ENCODE measurements at regions not wholly inside any gene's neighbourhood (a gene's known extent, or its start where the extent isn't known, plus 50 kb on each side); places are given as distances from the start of the nearest gene placed in this dataset.

GRCh38 chr11:81895258-81895657 lies 838.4 kb downstream of the FAM181B start:
- CTCF ChIA-PET: no interaction called here
- no peaks in the 10 kb centered on the region for H4K20me1 ChIP-seq (ENCODE audit: insufficient read depth, low read length)
- no peak overlapping the region for H3K4me3 ChIP-seq (ENCODE audit: insufficient read depth, low read depth, low read length)
- in situ Hi-C loops (cut with MboI; ENCODE audit: low sequenced_read_pairs): no loop called here
- H3K56ac ChIP-seq (ENCODE audit: extremely low read depth, insufficient read depth, low read length): no peak overlapping the region
- no peak overlapping the region for H4K5ac ChIP-seq (ENCODE audit: low read depth, low read length)
- no peak overlapping the region for H4K91ac ChIP-seq (ENCODE audit: insufficient read depth, low read depth, low read length)
- H3K4me2 ChIP-seq (ENCODE audit: low read depth, low read length): no peak overlapping the region
- H3K9me1 ChIP-seq (ENCODE audit: insufficient read depth, low read length): no peaks in the 10 kb centered on the region
- no peak for ATAC-seq (ENCODE audit: low read depth)
- BruUV-seq (replicated peaks): no TSS peak
- H4K8ac ChIP-seq (ENCODE audit: low read depth in 2 of 2, low read length in 2 of 2): no peak overlapping the region
- no peak overlapping the region for H2BK15ac ChIP-seq (ENCODE audit: low read depth, low read length)
- no peaks in the 10 kb centered on the region for H3K27me3 ChIP-seq (ENCODE audit: control insufficient read depth, insufficient read depth, low read length)
- H3K36me3 ChIP-seq (ENCODE audit: control insufficient read depth, insufficient read depth, low read length): no peaks in the 10 kb centered on the region
- H3K27ac ChIP-seq (ENCODE audit: insufficient read depth, low read length): no peak overlapping the region
- H3K4ac ChIP-seq (ENCODE audit: low read depth, low read length): no peak overlapping the region
- H2AFZ ChIP-seq (replicated peaks; ENCODE audit: low read length, poor library complexity): no peak overlapping the region
- H3K9ac ChIP-seq (ENCODE audit: low read depth, low read length): no peak overlapping the region
- H2BK120ac ChIP-seq (ENCODE audit: low read depth, low read length): no peak overlapping the region
- H3K14ac ChIP-seq (replicated peaks; ENCODE audit: low read depth, low read length): no peak overlapping the region
- dilution Hi-C loops (cut with HindIII; ENCODE audit: low sequenced_read_pairs, unreplicated experiment): no loop called here
- intact Hi-C loops (cut with micrococcal nuclease): no loop called here
- TF ChIP-seq, protein P1, sequence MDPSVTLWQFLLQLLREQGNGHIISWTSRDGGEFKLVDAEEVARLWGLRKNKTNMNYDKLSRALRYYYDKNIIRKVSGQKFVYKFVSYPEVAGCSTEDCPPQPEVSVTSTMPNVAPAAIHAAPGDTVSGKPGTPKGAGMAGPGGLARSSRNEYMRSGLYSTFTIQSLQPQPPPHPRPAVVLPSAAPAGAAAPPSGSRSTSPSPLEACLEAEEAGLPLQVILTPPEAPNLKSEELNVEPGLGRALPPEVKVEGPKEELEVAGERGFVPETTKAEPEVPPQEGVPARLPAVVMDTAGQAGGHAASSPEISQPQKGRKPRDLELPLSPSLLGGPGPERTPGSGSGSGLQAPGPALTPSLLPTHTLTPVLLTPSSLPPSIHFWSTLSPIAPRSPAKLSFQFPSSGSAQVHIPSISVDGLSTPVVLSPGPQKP (IDR thresholded peaks at IDR 0.05; ENCODE audit: borderline replicate concordance, low read depth, low read length): no peak
- no peak for TF ChIP-seq SMC3 (IDR thresholded peaks at IDR 0.05; ENCODE audit: low read depth, low read length)
- no peak for TF ChIP-seq POLR2A (IDR thresholded peaks at IDR 0.05; ENCODE audit: low read depth, low read length)
- TF ChIP-seq CHD1 (IDR thresholded peaks at IDR 0.05; ENCODE audit: low read depth, low read length): no peak
- no peak overlapping the region for H2AK9ac ChIP-seq (replicated peaks; ENCODE audit: low read depth, low read length, poor library complexity)
- H3K23ac ChIP-seq (ENCODE audit: low read depth, low read length): no peak overlapping the region
- POLR2A ChIA-PET (ENCODE audit: unreplicated experiment): no interaction called here
- H3K18ac ChIP-seq (ENCODE audit: low read depth, low read length): no peak overlapping the region
- no peak overlapping the region for H2BK5ac ChIP-seq (ENCODE audit: low read depth, low read length, poor library complexity, severe bottlenecking)
- no CpG with 5 or more reads among the region's 3 CpGs for WGBS, 2 experiments (ENCODE audit: extremely low coverage in 2 of 2, insufficient read length in 1 of 2)
- H2AK5ac ChIP-seq (ENCODE audit: low read depth, low read length): no peak overlapping the region
- H3K9me3 ChIP-seq (ENCODE audit: control insufficient read depth, insufficient read depth, low read length): peaks cover 4% of the 10 kb centered on the region
- no peaks in the 10 kb centered on the region for H3K4me1 ChIP-seq (ENCODE audit: control insufficient read depth, insufficient read depth, low read length)
- no peak for DNase-seq
- H3K79me1 ChIP-seq (ENCODE audit: low read depth in 1 of 2, low read length in 2 of 2): no peaks in the 10 kb centered on the region
- H2BK20ac ChIP-seq (ENCODE audit: low read depth, low read length): no peak overlapping the region
